ENCODE measurements at regions not wholly inside any gene's neighbourhood (a gene's known extent, or its start where the extent isn't known, plus 50 kb on each side); places are given as distances from the start of the nearest gene placed in this dataset.

DNA sequence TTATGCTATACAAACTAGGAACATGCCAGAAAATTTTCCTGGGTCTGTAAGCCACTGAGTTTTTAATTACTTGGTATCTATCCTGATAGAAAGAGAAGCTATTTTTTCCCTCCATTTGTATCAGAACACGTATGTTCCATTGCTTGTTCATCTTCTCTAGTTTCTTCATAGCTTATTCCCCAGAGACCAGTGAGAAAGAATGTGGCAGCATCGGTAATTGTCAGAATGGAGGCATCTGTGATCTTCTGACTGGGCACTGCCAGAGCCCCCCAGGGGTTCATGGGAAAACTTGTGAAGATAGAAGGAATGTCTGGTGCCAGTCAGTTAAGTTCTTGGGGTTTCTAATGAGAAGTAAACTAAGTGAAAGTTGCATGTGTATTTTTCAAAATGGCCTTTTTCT lies 720.2 kb upstream of the GOLIM4 start:
- TF ChIP-seq, protein P1, sequence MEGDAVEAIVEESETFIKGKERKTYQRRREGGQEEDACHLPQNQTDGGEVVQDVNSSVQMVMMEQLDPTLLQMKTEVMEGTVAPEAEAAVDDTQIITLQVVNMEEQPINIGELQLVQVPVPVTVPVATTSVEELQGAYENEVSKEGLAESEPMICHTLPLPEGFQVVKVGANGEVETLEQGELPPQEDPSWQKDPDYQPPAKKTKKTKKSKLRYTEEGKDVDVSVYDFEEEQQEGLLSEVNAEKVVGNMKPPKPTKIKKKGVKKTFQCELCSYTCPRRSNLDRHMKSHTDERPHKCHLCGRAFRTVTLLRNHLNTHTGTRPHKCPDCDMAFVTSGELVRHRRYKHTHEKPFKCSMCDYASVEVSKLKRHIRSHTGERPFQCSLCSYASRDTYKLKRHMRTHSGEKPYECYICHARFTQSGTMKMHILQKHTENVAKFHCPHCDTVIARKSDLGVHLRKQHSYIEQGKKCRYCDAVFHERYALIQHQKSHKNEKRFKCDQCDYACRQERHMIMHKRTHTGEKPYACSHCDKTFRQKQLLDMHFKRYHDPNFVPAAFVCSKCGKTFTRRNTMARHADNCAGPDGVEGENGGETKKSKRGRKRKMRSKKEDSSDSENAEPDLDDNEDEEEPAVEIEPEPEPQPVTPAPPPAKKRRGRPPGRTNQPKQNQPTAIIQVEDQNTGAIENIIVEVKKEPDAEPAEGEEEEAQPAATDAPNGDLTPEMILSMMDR (IDR thresholded peaks at IDR 0.05; ENCODE audit: control insufficient read depth, insufficient read depth, low read depth, low read length, missing control alignments): no peak
- DNase-seq (ENCODE audit: low read depth): no peak

DNA sequence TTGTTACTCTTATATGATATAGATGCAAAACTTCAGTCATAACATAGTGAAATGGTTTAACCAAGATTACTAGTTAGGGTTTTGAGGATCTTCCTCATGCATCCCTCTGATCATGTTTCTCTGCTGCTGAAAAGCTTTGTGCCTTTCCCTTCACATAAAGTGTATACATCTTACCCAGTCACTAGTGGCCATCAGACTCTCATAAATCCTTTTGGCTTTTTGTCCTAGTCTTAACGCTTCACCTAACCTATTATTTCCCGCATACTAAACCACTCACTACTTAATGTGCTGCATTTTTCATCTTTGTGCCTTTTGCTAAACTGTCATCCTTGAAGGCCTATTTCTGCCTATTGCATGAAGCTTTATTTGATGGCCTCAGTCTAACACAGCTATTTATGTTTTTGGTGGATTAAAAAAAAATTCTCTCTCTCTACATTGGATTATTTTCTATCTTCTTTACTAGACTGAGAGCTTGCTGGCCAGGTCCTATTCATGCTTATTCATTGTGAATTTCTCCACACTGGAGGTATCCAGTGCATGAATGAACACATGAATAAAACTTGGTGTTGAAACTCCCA lies 717.6 kb upstream of the GOLIM4 start:
- H3K4me3 ChIP-seq (ENCODE audit: control insufficient read depth, low read depth, low read length): no peak overlapping the region
- DNase-seq (ENCODE audit: low read depth): no peak
- TF ChIP-seq, protein P1 (IDR thresholded peaks at IDR 0.05; ENCODE audit: control insufficient read depth, insufficient read depth, low read depth, low read length, missing control alignments): no peak

More for the DNA sequence above, 720.2 kb upstream of the GOLIM4 start:
- no peak overlapping the region for H3K4me3 ChIP-seq (ENCODE audit: control insufficient read depth, low read depth, low read length)

DNA sequence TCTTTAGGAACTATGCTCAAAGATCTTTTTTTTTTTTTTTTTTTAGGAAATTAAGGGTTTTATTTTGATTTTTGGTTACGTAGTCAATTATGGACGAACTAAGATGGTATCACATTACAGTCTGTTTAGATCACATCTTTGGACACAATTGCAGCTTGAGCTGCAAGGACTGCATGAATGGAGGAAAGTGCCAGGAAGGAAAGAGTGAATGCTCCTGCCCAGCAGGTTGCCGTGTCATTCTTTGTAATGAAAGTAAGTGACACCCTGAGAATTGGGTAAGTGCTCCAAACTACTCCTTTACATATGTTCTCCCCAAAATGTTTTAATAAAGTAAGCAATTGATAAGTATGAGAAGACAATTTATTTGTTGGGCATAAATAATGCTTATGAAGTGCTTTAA lies 716.5 kb upstream of the GOLIM4 start:
- no peak for DNase-seq (ENCODE audit: low read depth)
- H3K4me3 ChIP-seq (ENCODE audit: control insufficient read depth, low read depth, low read length): no peak overlapping the region
- TF ChIP-seq, protein P1 (IDR thresholded peaks at IDR 0.05; ENCODE audit: control insufficient read depth, insufficient read depth, low read depth, low read length, missing control alignments): no peak

DNA sequence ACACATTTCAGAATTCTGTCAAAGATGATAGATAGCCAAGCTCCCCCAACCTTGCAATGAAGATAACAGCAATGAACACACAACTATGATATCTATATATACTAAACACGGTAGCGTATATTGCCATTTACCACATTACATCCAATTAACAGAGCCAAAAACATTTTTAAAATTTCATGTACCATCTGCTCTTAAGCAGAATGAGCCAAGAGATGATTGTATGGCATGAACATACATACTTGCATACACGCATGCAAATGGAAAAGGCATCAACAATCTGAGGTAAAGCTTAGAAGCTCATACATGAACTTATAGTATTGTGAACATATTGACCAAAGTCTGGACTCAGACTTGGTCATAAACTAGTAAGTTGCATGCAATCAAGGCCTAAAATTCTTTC lies 712.9 kb upstream of the GOLIM4 start:
- H3K4me3 ChIP-seq (ENCODE audit: control insufficient read depth, low read depth, low read length): no peak overlapping the region
- TF ChIP-seq, protein P1 (IDR thresholded peaks at IDR 0.05; ENCODE audit: control insufficient read depth, insufficient read depth, low read depth, low read length, missing control alignments): no peak
- DNase-seq (ENCODE audit: low read depth): no peak

DNA sequence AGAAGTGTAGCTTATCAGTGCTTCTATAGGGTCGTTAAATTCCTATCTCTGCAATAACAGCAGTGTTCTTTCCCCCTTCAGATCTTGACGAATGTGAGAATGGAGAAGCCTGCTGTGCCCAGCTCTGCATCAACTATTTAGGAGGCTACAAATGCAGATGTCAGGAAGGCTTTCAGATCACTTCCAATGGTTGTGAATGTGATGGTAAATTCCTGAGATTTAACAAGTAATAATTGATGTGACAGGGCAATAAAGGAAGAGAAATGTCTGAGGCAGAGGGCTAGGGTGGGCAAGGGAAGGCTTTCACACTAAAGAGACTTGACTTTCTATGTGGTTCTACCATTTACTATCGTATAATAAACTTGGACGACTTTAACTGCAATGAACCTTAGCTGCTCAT lies 711.7 kb upstream of the GOLIM4 start:
- H3K4me3 ChIP-seq (ENCODE audit: control insufficient read depth, low read depth, low read length): no peak overlapping the region
- TF ChIP-seq, protein P1 (IDR thresholded peaks at IDR 0.05; ENCODE audit: control insufficient read depth, insufficient read depth, low read depth, low read length, missing control alignments): no peak
- no peak for DNase-seq (ENCODE audit: low read depth)

DNA sequence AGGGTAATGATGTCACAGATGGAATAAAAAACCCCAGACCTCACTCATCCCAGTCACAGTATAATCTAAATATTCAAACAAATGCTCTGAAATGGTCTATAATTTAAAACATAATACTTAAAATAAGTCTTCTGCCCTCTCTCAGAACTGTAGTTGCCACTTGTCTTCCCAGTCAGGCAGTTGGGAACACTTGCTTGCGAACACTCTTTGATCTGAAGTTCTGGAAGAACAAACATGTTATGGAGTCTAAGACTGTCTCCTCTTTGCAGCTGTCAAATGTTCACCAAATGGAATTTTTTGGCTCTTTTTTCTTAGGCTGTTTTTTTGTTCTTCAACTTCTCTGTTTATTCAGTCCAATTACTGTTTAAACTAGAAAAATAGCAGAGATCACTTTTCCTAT lies 711.1 kb upstream of the GOLIM4 start:
- TF ChIP-seq, protein P1 (IDR thresholded peaks at IDR 0.05; ENCODE audit: control insufficient read depth, insufficient read depth, low read depth, low read length, missing control alignments): no peak
- no peak for DNase-seq (ENCODE audit: low read depth)
- no peak overlapping the region for H3K4me3 ChIP-seq (ENCODE audit: control insufficient read depth, low read depth, low read length)

DNA sequence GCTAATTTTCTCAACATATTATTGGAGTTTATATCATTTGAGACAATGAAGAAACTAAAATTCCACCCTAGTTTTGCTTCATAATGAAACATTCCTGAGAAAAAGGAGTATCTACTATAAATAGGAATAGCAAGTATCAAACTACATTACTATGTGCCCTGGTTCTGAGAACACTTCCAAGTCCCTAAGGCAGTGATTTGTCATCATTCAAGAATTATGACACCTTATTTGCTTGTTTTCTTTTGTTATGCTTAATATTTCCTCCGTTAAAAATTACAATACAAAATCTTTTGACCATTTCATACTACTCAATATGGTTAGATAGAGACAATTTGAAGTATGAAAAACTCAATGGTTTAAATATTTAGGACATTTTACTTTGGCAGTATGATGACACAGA lies 707.8 kb upstream of the GOLIM4 start:
- no peak for DNase-seq (ENCODE audit: low read depth)
- TF ChIP-seq, protein P1 (IDR thresholded peaks at IDR 0.05; ENCODE audit: control insufficient read depth, insufficient read depth, low read depth, low read length, missing control alignments): no peak
- H3K4me3 ChIP-seq (ENCODE audit: control insufficient read depth, low read depth, low read length): no peak overlapping the region
